ENCODE measurements at regions not wholly inside any gene's neighbourhood (a gene's known extent, or its start where the extent isn't known, plus 50 kb on each side); places are given as distances from the start of the nearest gene placed in this dataset.

- TF ChIP-seq TSHZ1 (tag by site-specific recombination; IDR thresholded peaks at IDR 0.05; ENCODE audit: borderline replicate concordance) (no peak), ZNF654 (tag by site-specific recombination; IDR thresholded peaks at IDR 0.05; ENCODE audit: low read depth) (no peak), REPIN1 (tag by site-specific recombination; IDR thresholded peaks at IDR 0.05; ENCODE audit: low read depth) (no peak), ZNF701 (tag by site-specific recombination; IDR thresholded peaks at IDR 0.05) (no peak), ZNF600 (tag by site-specific recombination; IDR thresholded peaks at IDR 0.05) (no peak), ZBTB6 (tag by site-specific recombination; IDR thresholded peaks at IDR 0.05) (no peak), ZNF354C (tag by site-specific recombination; IDR thresholded peaks at IDR 0.05; ENCODE audit: borderline replicate concordance, low read depth) (no peak), ZNF114 (tag by site-specific recombination; IDR thresholded peaks at IDR 0.05) (no peak)
These were observed 177.6 kb upstream of the EDNRA start (continued) for GRCh38 chr4:147303174-147303872.

- POLR2A ChIA-PET = no interaction called here
- no peaks in the 10 kb centered on the region for H3K9me3 ChIP-seq (ENCODE audit: control insufficient read depth, insufficient read depth, low read depth, low read length)
- CTCF ChIA-PET = interaction anchor here (0.8 kb wide), 1 partner anchor 286 kb away, joined by 3 read pairs; no protein-coding TSS in a partner anchor
These were observed 177.0 kb upstream of the EDNRA start for GRCh38 chr4:147303873-147304229.

More at GRCh38 chr4:147303873-147304229, 177.0 kb upstream of the EDNRA start:
- Histone ChIP-seq H3K4me3 (ENCODE audit: low read depth, low read length) (no peak overlapping the region), H3K4me1 (ENCODE audit: control insufficient read depth, insufficient read depth, low read length) (no peaks in the 10 kb centered on the region), H3K36me3 (ENCODE audit: control insufficient read depth in 2 of 2, insufficient read depth in 1 of 2, low read length in 2 of 2) (no peaks in the 10 kb centered on the region), H3K27ac (ENCODE audit: extremely low read depth, low read depth, low read length) (no peak overlapping the region)
- TF ChIP-seq ZNF292 (tag by site-specific recombination; IDR thresholded peaks at IDR 0.05; ENCODE audit: borderline replicate concordance, low read depth) = no peak
- TF ChIP-seq PRDM2 (tag by site-specific recombination; IDR thresholded peaks at IDR 0.05; ENCODE audit: borderline replicate concordance) = no peak
- TF ChIP-seq ZBTB7A (tag by site-specific recombination; IDR thresholded peaks at IDR 0.05; ENCODE audit: low read depth) = no peak
- TF ChIP-seq KLF16 (tag by site-specific recombination; IDR thresholded peaks at IDR 0.05) = no peak
- no peak for TF ChIP-seq TRIM28 (IDR thresholded peaks at IDR 0.05; ENCODE audit: borderline replicate concordance, low read length)
- TF ChIP-seq ZNF664 (tag by site-specific recombination; IDR thresholded peaks at IDR 0.05) = no peak
- no peak for TF ChIP-seq ZNF692 (tag by site-specific recombination; IDR thresholded peaks at IDR 0.05)
- no peak for TF ChIP-seq MYNN (tag by site-specific recombination; IDR thresholded peaks at IDR 0.05; ENCODE audit: borderline replicate concordance)
- TF ChIP-seq ZNF830 (tag by site-specific recombination; IDR thresholded peaks at IDR 0.05; ENCODE audit: low read depth) = no peak
- no peak for TF ChIP-seq ZNF777 (tag by site-specific recombination; IDR thresholded peaks at IDR 0.05; ENCODE audit: borderline replicate concordance)
- no peak for TF ChIP-seq ZNF146 (tag by site-specific recombination; IDR thresholded peaks at IDR 0.05)
- no peak for TF ChIP-seq ZBTB20 (tag by site-specific recombination; IDR thresholded peaks at IDR 0.05)
- TF ChIP-seq BCL11A (tag by site-specific recombination; IDR thresholded peaks at IDR 0.05; ENCODE audit: low read depth) = no peak

Data from HEK293 (cell line).